H9 (cell line): ENCODE measurements at regions not wholly inside any gene's neighbourhood (a gene's known extent, or its start where the extent isn't known, plus 50 kb on each side); places are given as distances from the start of the nearest gene placed in this dataset.

ENCODE experiments used
- DNase-seq: peaks from one replicate; pipeline ENCODE4 v3.0.0-alpha.2; 2017
- H2AFZ ChIP-seq: one replicate; pipeline ENCODE4 v1.6.1; 2013; ENCODE audit warnings: mild to moderate bottlenecking, low read length, control low read depth, moderate library complexity
- H2AK5ac ChIP-seq: 2 replicates; pipeline ENCODE4 v1.6.1; 2013; ENCODE audit warnings: low read length, control low read depth, mixed read lengths; ENCODE audit not compliant: insufficient read length
- H2BK120ac ChIP-seq: one replicate; pipeline ENCODE4 v1.6.1; 2013; ENCODE audit warnings: low read depth, mild to moderate bottlenecking, low read length, control low read depth, inconsistent platforms; ENCODE audit not compliant: poor library complexity, severe bottlenecking
- H2BK12ac ChIP-seq: 2 replicates; pipeline ENCODE4 v1.6.1; 2013; ENCODE audit warnings: low read length, control low read depth, mixed read lengths, low read depth; ENCODE audit not compliant: insufficient read length
- H2BK15ac ChIP-seq: 2 replicates; pipeline ENCODE4 v1.6.1; 2013; ENCODE audit warnings: low read depth, low read length, control low read depth
- H2BK20ac ChIP-seq: one replicate; pipeline ENCODE4 v1.6.1; 2013; ENCODE audit warnings: low read depth, mild to moderate bottlenecking, low read length, control low read depth, inconsistent platforms; ENCODE audit not compliant: poor library complexity, severe bottlenecking
- H2BK5ac ChIP-seq: 2 replicates; pipeline ENCODE4 v1.6.1; 2013; ENCODE audit warnings: low read length, control low read depth, mixed read lengths; ENCODE audit not compliant: insufficient read length
- H3K14ac ChIP-seq: 2 replicates; pipeline ENCODE4 v1.6.1; 2013; ENCODE audit warnings: low read length, control low read depth; ENCODE audit not compliant: insufficient read depth
- H3K18ac ChIP-seq: 2 replicates; pipeline ENCODE4 v1.6.1; 2013; ENCODE audit warnings: low read depth, mild to moderate bottlenecking, mixed read lengths, low read length, control low read depth; ENCODE audit not compliant: insufficient read length
- H3K23ac ChIP-seq: 2 replicates; pipeline ENCODE4 v1.6.1; 2013; ENCODE audit warnings: low read length, control low read depth, mixed read lengths, low read depth; ENCODE audit not compliant: insufficient read length
- H3K23me2 ChIP-seq: 2 replicates; pipeline ENCODE4 v1.6.1; 2013; ENCODE audit warnings: low read depth, mild to moderate bottlenecking, mixed read lengths, low read length, control low read depth; ENCODE audit not compliant: insufficient read length, poor library complexity, severe bottlenecking
- H3K27ac ChIP-seq: 2 replicates; pipeline ENCODE4 v1.5.1; 2013; ENCODE audit warnings: low read length, control low read depth, mixed read lengths, low read depth; ENCODE audit not compliant: insufficient read length
- H3K27me3 ChIP-seq: 2 replicates; pipeline ENCODE4 v1.6.1; 2013; ENCODE audit warnings: low read length, control low read depth, inconsistent platforms; ENCODE audit not compliant: insufficient read depth
- H3K4ac ChIP-seq: 2 replicates; pipeline ENCODE4 v1.6.1; 2013; ENCODE audit warnings: low read depth, mild to moderate bottlenecking, control low read depth, inconsistent platforms, low read length, moderate library complexity
- H3K4me1 ChIP-seq: 2 replicates; pipeline ENCODE4 v1.6.1; 2013; ENCODE audit warnings: low read length, control low read depth, inconsistent platforms; ENCODE audit not compliant: insufficient read depth
- H3K4me2 ChIP-seq: 2 replicates; pipeline ENCODE4 v1.6.1; 2013; ENCODE audit warnings: low read length, control low read depth, mixed read lengths; ENCODE audit not compliant: insufficient read length, insufficient read depth
- H3K56ac ChIP-seq: 2 replicates; pipeline ENCODE4 v1.6.1; 2013; ENCODE audit warnings: low read depth, mild to moderate bottlenecking, mixed read lengths, low read length, control low read depth; ENCODE audit not compliant: insufficient read length
- H3K79me1 ChIP-seq: 2 replicates; pipeline ENCODE4 v1.6.1; 2013; ENCODE audit warnings: low read depth, mild to moderate bottlenecking, moderate library complexity, low read length, control low read depth, inconsistent platforms; ENCODE audit not compliant: insufficient read depth, poor library complexity, severe bottlenecking
- H3K79me2 ChIP-seq: 2 replicates; pipeline ENCODE4 v1.6.1; 2013; ENCODE audit warnings: low read length, control low read depth, inconsistent platforms; ENCODE audit not compliant: insufficient read depth
- H3K9ac ChIP-seq: 2 replicates; pipeline ENCODE4 v1.6.1; 2013; ENCODE audit warnings: low read length, control low read depth, mixed read lengths; ENCODE audit not compliant: insufficient read length; ENCODE audit errors: extremely low read depth
- H3K9me3 ChIP-seq: one replicate; pipeline ENCODE4 v1.6.1; 2013; ENCODE audit warnings: low read depth, low read length, inconsistent platforms; ENCODE audit not compliant: control insufficient read depth
- H3T11ph ChIP-seq: one replicate; pipeline ENCODE4 v1.6.1; 2013; ENCODE audit warnings: mild to moderate bottlenecking, low read length, control low read depth, inconsistent platforms
- H4K20me1 ChIP-seq: one replicate; pipeline ENCODE4 v1.6.1; 2013; ENCODE audit not compliant: control insufficient read depth, insufficient read length, insufficient read depth
- H4K5ac ChIP-seq: 2 replicates; pipeline ENCODE4 v1.6.1; 2013; ENCODE audit warnings: low read depth, mild to moderate bottlenecking, mixed read lengths, low read length, control low read depth; ENCODE audit not compliant: insufficient read length
- H4K8ac ChIP-seq: replicated peaks from 2 replicates; pipeline ENCODE4 v1.6.1; 2013; ENCODE audit warnings: low read length, control low read depth, mixed read lengths, low read depth; ENCODE audit not compliant: insufficient read length
- H4K91ac ChIP-seq: 2 replicates; pipeline ENCODE4 v1.6.1; 2013; ENCODE audit warnings: low read depth, mild to moderate bottlenecking, moderate library complexity, mixed read lengths, low read length, control low read depth; ENCODE audit not compliant: insufficient read length
- H3K27ac Mint-ChIP-seq, 3 experiments: 2 replicates in 2 of 3; 3 replicates in 1 of 3; pipeline ENCODE4 v1.8.0; 2020 to 2021; ENCODE audit warnings: mixed read lengths in 3 of 3, mild to moderate bottlenecking in 1 of 3, moderate library complexity in 1 of 3
- H3K27me3 Mint-ChIP-seq: 2 replicates; pipeline ENCODE4 v1.8.0; 2021; ENCODE audit warnings: low read depth, mild to moderate bottlenecking, moderate library complexity, mixed read lengths
- H3K36me3 Mint-ChIP-seq, 3 experiments: 2 replicates in 2 of 3; 3 replicates in 1 of 3; pipeline ENCODE4 v1.8.0; 2020 to 2021; ENCODE audit warnings: low read depth in 3 of 3, mixed read lengths in 3 of 3; ENCODE audit not compliant: insufficient read depth in 1 of 3
- H3K4me1 Mint-ChIP-seq, 2 experiments: 2 replicates each; pipeline ENCODE4 v1.8.0; 2020; ENCODE audit warnings: mixed read lengths in 2 of 2
- H3K4me3 Mint-ChIP-seq, 2 experiments: 2 replicates in 1 of 2; 3 replicates in 1 of 2; pipeline ENCODE4 v1.8.0; 2020 to 2021; ENCODE audit warnings: mild to moderate bottlenecking in 2 of 2, mixed read lengths in 2 of 2, moderate library complexity in 1 of 2
- H3K9me3 Mint-ChIP-seq, 2 experiments: 2 replicates in 1 of 2; 3 replicates in 1 of 2; pipeline ENCODE4 v1.8.0; 2020; ENCODE audit warnings: mild to moderate bottlenecking in 2 of 2, mixed read lengths in 2 of 2, moderate library complexity in 1 of 2
- CTCF ChIP-seq: fragments of 200-600 bp; sonication (generic); conservative IDR thresholded peaks from 3 replicates; pipeline ENCODE4 v1.8.0; 2021; ENCODE audit warnings: antibody characterized with exemption, mild to moderate bottlenecking
- WGBS: extraction: QIAGEN DNeasy Blood & Tissue Kit; methylation state at CpG from one replicate; pipeline ENCODE4 v1.1.7; 2013; ENCODE audit warnings: missing lambda C conversion rate, low lambda C conversion rate, mixed read lengths; ENCODE audit not compliant: insufficient read length; ENCODE audit errors: extremely low coverage; 5-methylcytosine and 5-hydroxymethylcytosine counted together

GRCh38 chr13:44843403-44843802 is 145.9 kb downstream of the NUFIP1 start:
- H2BK5ac ChIP-seq: no peak overlapping the region
- H3K9me3 ChIP-seq: no peaks in the 10 kb centered on the region
- no peak overlapping the region for H3K4me2 ChIP-seq
- no peak overlapping the region for H3K56ac ChIP-seq
- no peak overlapping the region for H4K91ac ChIP-seq
- no peak overlapping the region for H2BK12ac ChIP-seq
- no peaks in the 10 kb centered on the region for H4K20me1 ChIP-seq
- no peaks in the 10 kb centered on the region for H3K36me3 Mint-ChIP-seq
- no peak overlapping the region for H2BK15ac ChIP-seq
- no peak overlapping the region for H2AFZ ChIP-seq
- no peak overlapping the region for H3K18ac ChIP-seq
- H3K27me3 ChIP-seq: no peaks in the 10 kb centered on the region
- H4K8ac ChIP-seq: no peak overlapping the region
- H3K79me1 ChIP-seq: no peaks in the 10 kb centered on the region
- H3K9me3 Mint-ChIP-seq: no peaks in the 10 kb centered on the region; a peak in 1 of 5 replicates
- H2BK20ac ChIP-seq: no peak overlapping the region
- H3K27me3 Mint-ChIP-seq: no peaks in the 10 kb centered on the region
- no peak overlapping the region for H3T11ph ChIP-seq
- no peak overlapping the region for H2BK120ac ChIP-seq
- H2AK5ac ChIP-seq: no peak overlapping the region
- DNase-seq: no peak
- H3K27ac Mint-ChIP-seq: no peak overlapping the region; a peak in 1 of 7 replicates
- H3K4ac ChIP-seq: no peak overlapping the region
- H3K27ac ChIP-seq: no peak overlapping the region
- no peak overlapping the region for H3K4me3 Mint-ChIP-seq
- no peak overlapping the region for H3K14ac ChIP-seq
- H4K5ac ChIP-seq: no peak overlapping the region
- H3K9ac ChIP-seq: no peak overlapping the region
- peaks cover 2 to 3% of the 10 kb centered on the region in 2 experiments; a peak in 3 of 4 replicates for H3K4me1 Mint-ChIP-seq
- no peaks in the 10 kb centered on the region for H3K79me2 ChIP-seq
- H3K23ac ChIP-seq: no peak overlapping the region
- WGBS: no CpG with 5 or more reads among the region's 1 CpG
- no peaks in the 10 kb centered on the region for H3K23me2 ChIP-seq
- no peaks in the 10 kb centered on the region for H3K4me1 ChIP-seq
- no peak for TF ChIP-seq CTCF
